GM12874 (cell line): ENCODE measurements at regions not wholly inside any gene's neighbourhood (a gene's known extent, or its start where the extent isn't known, plus 50 kb on each side); places are given as distances from the start of the nearest gene placed in this dataset.

Experiments used
- TF ChIP-seq, protein P1 (sequence below): IDR thresholded peaks from 2 replicates; pipeline ENCODE4 v1.5.1; 2011; ENCODE audit warnings: low read depth, mild to moderate bottlenecking, control low read depth, low read length, moderate library complexity; ENCODE audit not compliant: insufficient read depth

DNA sequence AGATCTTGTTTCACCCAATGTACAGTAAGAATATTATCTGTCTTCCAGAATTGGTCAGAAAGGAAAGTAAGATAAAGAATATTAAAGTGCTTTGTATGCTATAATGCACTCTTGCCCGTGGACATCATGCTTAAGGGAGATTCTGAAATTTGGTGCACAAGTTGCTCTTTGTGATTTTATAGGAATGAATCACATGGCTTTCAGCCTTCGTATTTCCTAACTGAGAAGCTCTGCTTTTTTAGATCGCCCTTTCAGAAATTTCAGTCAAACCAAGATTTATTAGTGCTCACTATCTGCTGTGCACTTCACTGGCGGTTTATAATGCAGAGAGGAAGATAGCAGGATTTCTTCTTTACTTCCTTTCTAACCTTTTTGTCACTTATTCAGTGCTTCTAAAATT, 1248.5 kb upstream of the LRRN3 start:
- TF ChIP-seq, protein P1, sequence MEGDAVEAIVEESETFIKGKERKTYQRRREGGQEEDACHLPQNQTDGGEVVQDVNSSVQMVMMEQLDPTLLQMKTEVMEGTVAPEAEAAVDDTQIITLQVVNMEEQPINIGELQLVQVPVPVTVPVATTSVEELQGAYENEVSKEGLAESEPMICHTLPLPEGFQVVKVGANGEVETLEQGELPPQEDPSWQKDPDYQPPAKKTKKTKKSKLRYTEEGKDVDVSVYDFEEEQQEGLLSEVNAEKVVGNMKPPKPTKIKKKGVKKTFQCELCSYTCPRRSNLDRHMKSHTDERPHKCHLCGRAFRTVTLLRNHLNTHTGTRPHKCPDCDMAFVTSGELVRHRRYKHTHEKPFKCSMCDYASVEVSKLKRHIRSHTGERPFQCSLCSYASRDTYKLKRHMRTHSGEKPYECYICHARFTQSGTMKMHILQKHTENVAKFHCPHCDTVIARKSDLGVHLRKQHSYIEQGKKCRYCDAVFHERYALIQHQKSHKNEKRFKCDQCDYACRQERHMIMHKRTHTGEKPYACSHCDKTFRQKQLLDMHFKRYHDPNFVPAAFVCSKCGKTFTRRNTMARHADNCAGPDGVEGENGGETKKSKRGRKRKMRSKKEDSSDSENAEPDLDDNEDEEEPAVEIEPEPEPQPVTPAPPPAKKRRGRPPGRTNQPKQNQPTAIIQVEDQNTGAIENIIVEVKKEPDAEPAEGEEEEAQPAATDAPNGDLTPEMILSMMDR = no peak

DNA sequence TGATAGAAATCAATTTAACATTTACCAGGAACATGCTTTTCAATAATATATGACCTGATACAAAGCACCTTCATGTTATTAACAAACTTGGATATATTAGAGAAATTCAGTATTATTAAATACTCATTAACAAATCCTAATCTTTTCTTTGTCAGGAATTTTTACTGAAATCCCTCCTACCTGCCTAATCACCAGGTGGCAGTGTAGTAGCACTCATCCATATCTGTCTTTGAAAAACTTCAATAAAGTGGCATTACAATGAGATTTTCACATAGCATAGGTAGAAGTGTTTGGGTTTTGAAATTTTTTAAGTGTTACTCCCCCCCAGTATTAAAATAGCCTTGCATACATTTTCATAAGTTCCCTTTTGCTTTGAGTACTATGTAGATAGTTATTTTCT, 1246.6 kb upstream of the LRRN3 start:
- TF ChIP-seq, protein P1 = no peak

DNA sequence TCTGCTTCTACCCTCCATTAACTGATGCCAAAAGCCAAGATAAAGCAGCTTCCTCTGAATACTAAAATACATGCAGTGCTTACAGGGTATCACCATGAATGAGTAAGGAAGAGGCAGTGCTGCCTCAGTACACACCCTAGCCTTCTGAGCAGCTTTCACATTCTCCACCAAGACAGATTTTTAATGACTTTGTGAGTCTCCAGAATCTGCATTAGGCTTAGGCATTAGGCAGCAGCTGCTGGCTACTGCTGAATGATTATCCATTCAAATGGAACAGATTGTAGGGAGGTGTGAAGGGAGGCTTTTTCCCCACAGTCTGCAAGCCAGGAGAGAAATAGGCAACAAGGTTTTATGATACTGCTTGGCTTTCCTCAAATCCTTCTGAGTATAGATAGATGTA, 1226.7 kb upstream of the LRRN3 start:
- TF ChIP-seq, protein P1 = no peak

DNA sequence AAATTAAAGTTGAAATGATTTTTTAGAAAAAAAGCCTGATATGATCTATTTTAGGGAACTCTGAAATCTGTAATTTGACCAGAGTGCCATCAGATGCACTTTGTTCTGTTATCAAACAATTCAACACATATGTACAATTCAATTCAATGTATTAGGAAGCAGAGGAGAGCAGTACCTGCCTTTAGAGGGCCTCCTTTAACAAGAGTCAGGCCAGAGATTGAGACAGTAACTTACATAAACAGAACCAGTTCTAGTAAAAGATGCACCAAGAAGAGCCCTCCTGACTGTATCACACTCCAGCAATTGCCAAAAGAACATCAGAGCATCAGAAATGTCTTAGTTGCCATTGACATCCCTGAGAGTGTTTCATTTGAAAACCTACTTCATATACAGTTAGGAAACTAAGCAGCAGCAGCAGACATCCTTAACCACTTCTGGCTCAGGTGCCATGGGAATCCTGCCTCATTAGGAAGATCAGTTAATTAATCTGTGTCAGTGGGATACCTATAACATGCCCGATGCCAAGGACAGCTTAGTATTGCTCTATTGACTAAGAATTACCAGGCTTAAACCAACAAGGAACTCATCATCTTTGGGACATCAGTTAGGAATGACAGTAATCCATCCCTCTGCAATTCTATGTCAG, 1222.6 kb upstream of the LRRN3 start:
- TF ChIP-seq, protein P1 = no peak

DNA sequence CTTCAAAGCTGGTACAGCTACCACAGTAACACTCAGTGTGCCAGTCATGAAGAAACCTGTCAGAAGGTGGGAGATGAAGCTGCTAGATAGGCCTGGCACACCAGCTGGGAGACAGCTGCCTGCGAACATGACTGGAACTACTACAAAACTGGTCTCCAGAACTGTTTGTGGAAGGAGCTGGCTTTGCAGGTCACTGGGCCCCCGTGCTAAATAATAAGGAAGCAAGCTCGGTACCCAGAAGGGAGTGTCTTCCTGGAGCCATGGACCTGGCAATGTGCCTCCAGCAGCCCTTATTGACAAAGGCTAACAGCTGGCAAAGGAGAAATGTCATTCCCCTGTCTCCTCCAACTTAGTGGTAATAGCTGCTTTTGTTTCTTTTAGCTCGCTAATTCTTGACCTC, 1217.6 kb upstream of the LRRN3 start:
- TF ChIP-seq, protein P1 = no peak

DNA sequence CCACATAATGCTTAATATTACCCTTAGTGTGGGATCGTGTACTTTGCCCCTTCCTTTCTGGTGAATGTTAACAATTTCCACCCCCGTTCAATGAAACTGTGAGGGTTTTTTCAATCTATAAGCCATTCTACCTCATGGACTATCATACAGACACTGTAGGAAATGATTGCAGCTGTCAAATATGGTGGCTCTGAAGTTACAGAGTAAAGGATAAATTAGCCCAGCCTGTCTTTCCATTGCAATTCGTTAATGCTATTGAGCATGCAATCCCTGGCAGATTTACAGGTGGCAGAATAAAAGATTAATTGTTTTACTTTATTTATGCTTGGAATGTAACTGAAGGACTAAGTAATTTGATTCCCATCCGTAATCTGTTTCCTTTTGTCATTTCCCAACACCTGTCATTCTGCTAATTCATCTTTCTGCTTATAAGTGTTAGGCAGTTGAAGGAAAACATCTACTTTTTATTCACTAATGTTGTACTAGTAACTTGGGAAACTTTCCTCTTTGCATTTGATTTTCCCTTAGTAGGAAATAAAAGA, 1211.6 kb upstream of the LRRN3 start:
- TF ChIP-seq, protein P1 = no peak

DNA sequence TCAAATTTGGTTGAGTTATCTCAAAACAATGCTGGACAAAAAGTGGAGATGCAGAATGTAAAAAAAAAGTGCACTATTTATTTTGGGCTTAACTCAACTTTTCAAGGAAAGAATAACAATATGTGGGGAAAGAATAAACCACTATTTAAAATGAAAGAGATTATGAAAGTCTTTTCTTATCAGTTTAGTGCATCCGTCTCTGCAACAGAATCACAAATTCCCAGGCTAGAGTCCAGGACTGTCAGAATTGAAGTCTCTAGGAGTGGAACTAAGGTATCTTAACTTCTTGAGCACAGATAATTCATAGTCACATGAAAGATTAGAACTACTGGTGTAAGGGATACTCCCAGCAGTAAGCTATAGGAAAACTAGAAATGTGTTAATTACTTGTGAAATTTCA, 1200.3 kb upstream of the LRRN3 start:
- TF ChIP-seq, protein P1 = no peak
